B cell (primary cell): ENCODE measurements at regions not wholly inside any gene's neighbourhood (a gene's known extent, or its start where the extent isn't known, plus 50 kb on each side); places are given as distances from the start of the nearest gene placed in this dataset.

Experiments
- ATAC-seq: fragments of 200-7000 bp; cut with Tn5 transposase; one replicate; pipeline ENCODE4 v1.10.0; 2021; ENCODE audit warnings: low read depth, mild to moderate bottlenecking, moderate number of reproducible peaks, moderate library complexity
- CTCF ChIA-PET: fragments of 350-600 bp; sonication (Branson Sonifier 250); formaldehyde crosslinking; loops from one replicate; lab custom pipeline; 2021; ENCODE audit warnings: antibody characterized with exemption, inconsistent platforms; lab: Charles Lee
- POLR2A ChIA-PET: fragments of 350-600 bp; sonication (Branson Sonifier 250); formaldehyde crosslinking; loops from one replicate; lab custom pipeline; 2021; ENCODE audit warnings: antibody characterized with exemption; lab: Charles Lee
- DNase-seq: peaks from one replicate; pipeline ENCODE4 v3.0.0; 2013
- H2AFZ ChIP-seq: 2 replicates; pipeline ENCODE4 v1.6.1; 2012; ENCODE audit warnings: mild to moderate bottlenecking, low read depth, low read length; ENCODE audit not compliant: insufficient read depth, poor library complexity, severe bottlenecking
- H3K27ac ChIP-seq, 2 donors: 1 replicate in 1 of 2; 2 replicates in 1 of 2; pipeline ENCODE4 v1.5.1; 2012 to 2013; ENCODE audit warnings: low read length in 2 of 2, mild to moderate bottlenecking in 2 of 2, moderate library complexity in 1 of 2
- H3K27me3 ChIP-seq, 4 experiments: fragments of 200-600 bp in 1 of 4; sonication (generic) in 1 of 4; replicated peaks in 1 of 4; 1 replicate in 2 of 4; 2 replicates in 2 of 4; pipeline versions ENCODE4 v1.6.1 to v1.7.0; 2013 to 2016; ENCODE audit warnings: low read length in 3 of 4, mild to moderate bottlenecking in 2 of 4, mixed read lengths in 1 of 4, moderate library complexity in 1 of 4; ENCODE audit not compliant: insufficient read depth in 4 of 4, control insufficient read depth in 3 of 4; ENCODE audit errors: control extremely low read depth in 1 of 4
- H3K36me3 ChIP-seq, 2 experiments: replicated peaks in 1 of 2; 1 replicate in 1 of 2; 2 replicates in 1 of 2; pipeline versions ENCODE4 v1.6.1 to v1.7.1; 2013; ENCODE audit warnings: low read length in 1 of 2; ENCODE audit not compliant: insufficient read depth in 2 of 2, control insufficient read depth in 1 of 2; ENCODE audit errors: control extremely low read depth in 1 of 2, extremely low read depth in 1 of 2
- H3K4me1 ChIP-seq, 2 donors: fragments of 200-600 bp in 1 of 2; sonication (generic) in 1 of 2; 1 replicate in 1 of 2; 2 replicates in 1 of 2; pipeline versions ENCODE4 v1.5.1 to v1.6.1; 2013 to 2017; ENCODE audit warnings: low read length in 2 of 2; ENCODE audit not compliant: control insufficient read depth in 2 of 2, insufficient read depth in 2 of 2
- H3K4me2 ChIP-seq: replicated peaks from 2 replicates; pipeline ENCODE3; 2012; ENCODE audit warnings: mild to moderate bottlenecking, low read depth, low read length; ENCODE audit not compliant: poor library complexity, severe bottlenecking
- H3K4me3 ChIP-seq, 5 experiments: fragments of 200-600 bp in 1 of 5; sonication (generic) in 1 of 5; 1 replicate in 3 of 5; 2 replicates in 2 of 5; pipeline versions ENCODE4 v1.5.1 to v1.7.0; 2011 to 2016; ENCODE audit warnings: low read length in 4 of 5, mild to moderate bottlenecking in 4 of 5, low read depth in 2 of 5, control low read depth in 1 of 5, moderate library complexity in 1 of 5; ENCODE audit not compliant: insufficient read depth in 1 of 5; ENCODE audit errors: control extremely low read depth in 1 of 5, extremely low read depth in 1 of 5
- H3K79me2 ChIP-seq: fragments of 200-600 bp; sonication (generic); one replicate; pipeline ENCODE4 v1.6.0; 2016; ENCODE audit warnings: low read length; ENCODE audit not compliant: control insufficient read depth, insufficient read depth
- H3K9ac ChIP-seq: fragments of 200-600 bp; sonication (generic); 2 replicates; pipeline ENCODE4 v1.6.1; 2017; ENCODE audit warnings: mild to moderate bottlenecking, low read length, moderate library complexity
- H3K9me3 ChIP-seq, 3 donors: one replicate each; pipeline versions ENCODE4 v1.6.1 to v1.7.1; 2013; ENCODE audit warnings: low read length in 2 of 3; ENCODE audit not compliant: control insufficient read depth in 2 of 3, insufficient read depth in 1 of 3; ENCODE audit errors: control extremely low read depth in 1 of 3
- H4K20me1 ChIP-seq: 2 replicates; pipeline ENCODE4 v1.6.0; 2012; ENCODE audit warnings: mild to moderate bottlenecking, low read length; ENCODE audit not compliant: insufficient read depth, control insufficient read depth, poor library complexity, severe bottlenecking
- H3K27ac Mint-ChIP-seq: one replicate; pipeline ENCODE4 v1.8.0; 2021; ENCODE audit warnings: mixed read lengths
- H3K27me3 Mint-ChIP-seq: one replicate; pipeline ENCODE4 v1.8.0; 2021; ENCODE audit warnings: mixed read lengths
- H3K4me1 Mint-ChIP-seq: one replicate; pipeline ENCODE4 v1.8.0; 2021; ENCODE audit warnings: mixed read lengths
- H3K4me3 Mint-ChIP-seq: one replicate; pipeline ENCODE4 v1.8.0; 2021; ENCODE audit warnings: mixed read lengths
- H3K9me3 Mint-ChIP-seq: one replicate; pipeline ENCODE4 v1.8.0; 2022; ENCODE audit warnings: mixed read lengths; ENCODE audit not compliant: insufficient read depth
- CTCF ChIP-seq: fragments of 200-600 bp; IDR thresholded peaks from one replicate; pipeline ENCODE4 v1.8.0; 2022; ENCODE audit warnings: antibody characterized with exemption, mild to moderate bottlenecking
- EZH2 ChIP-seq: IDR thresholded peaks from 2 replicates; pipeline ENCODE4 v1.6.1; 2012; ENCODE audit warnings: borderline replicate concordance, low read depth, mild to moderate bottlenecking, moderate library complexity, low read length; ENCODE audit not compliant: insufficient read depth, poor library complexity, severe bottlenecking
- WGBS: methylation state at CpG from one replicate; pipeline ENCODE4 v1.1.5; 2013; ENCODE audit warnings: missing lambda C conversion rate; ENCODE audit not compliant: insufficient coverage; 5-methylcytosine and 5-hydroxymethylcytosine counted together
- intact Hi-C: fragments of 100-400 bp; cut with micrococcal nuclease; formaldehyde crosslinking; loops from one replicate; pipeline ENCODE4 v1.10.0; 2022

- Histone ChIP-seq H2AFZ (no peak overlapping the region), H3K4me3 (no peak overlapping the region), H4K20me1 (no peaks in the 10 kb centered on the region), H3K36me3 (no peaks in the 10 kb centered on the region), H3K27ac (no peak overlapping the region), H3K79me2 (no peaks in the 10 kb centered on the region), H3K4me2 (no peak overlapping the region), H3K9ac (no peak overlapping the region), H3K4me1 (no peaks in the 10 kb centered on the region), H3K9me3 (no peaks in the 10 kb centered on the region), H3K27me3 (no peaks in the 10 kb centered on the region)
- H3K9me3 Mint-ChIP-seq = no peaks in the 10 kb centered on the region
- no peaks in the 10 kb centered on the region for H3K27me3 Mint-ChIP-seq
- no peaks in the 10 kb centered on the region for H3K4me1 Mint-ChIP-seq
- WGBS = no CpG with 5 or more reads among the region's 3 CpGs
- H3K27ac Mint-ChIP-seq = no peak overlapping the region
- ATAC-seq (no peak), DNase-seq (no peak)
- ChIA-PET CTCF (no interaction called here), POLR2A (no interaction called here)
- intact Hi-C loops = no loop called here
- no peak for TF ChIP-seq EZH2
- TF ChIP-seq CTCF = no peak
- no peak overlapping the region for H3K4me3 Mint-ChIP-seq
Observed at GRCh38 chr4:164177153-164177552, 576.8 kb upstream of the SMIM31 start.

GRCh38 chr4:164177753-164178152 lies 576.2 kb upstream of the SMIM31 start:
- no peak overlapping the region for H3K4me2 ChIP-seq

More at GRCh38 chr4:164177753-164178152, 576.2 kb upstream of the SMIM31 start:
- H3K4me3 ChIP-seq = no peak overlapping the region
- ChIA-PET POLR2A (no interaction called here), CTCF (no interaction called here)
- H3K79me2 ChIP-seq = no peaks in the 10 kb centered on the region
- H3K27me3 ChIP-seq = no peaks in the 10 kb centered on the region
- no peaks in the 10 kb centered on the region for H4K20me1 ChIP-seq
- no peaks in the 10 kb centered on the region for H3K9me3 ChIP-seq
- H3K27me3 Mint-ChIP-seq = no peaks in the 10 kb centered on the region
- no peak overlapping the region for H3K4me3 Mint-ChIP-seq
- no peak for DNase-seq
- no peak overlapping the region for H3K27ac Mint-ChIP-seq
- no peak for ATAC-seq
- no peak overlapping the region for H2AFZ ChIP-seq
- intact Hi-C loops = no loop called here
- no CpG with 5 or more reads among the region's 1 CpG for WGBS
- H3K27ac ChIP-seq = no peak overlapping the region
- no peak for TF ChIP-seq CTCF
- TF ChIP-seq EZH2 = no peak
- H3K9me3 Mint-ChIP-seq = no peaks in the 10 kb centered on the region
- H3K4me1 ChIP-seq = no peaks in the 10 kb centered on the region
- H3K36me3 ChIP-seq = no peaks in the 10 kb centered on the region
- no peak overlapping the region for H3K9ac ChIP-seq
- H3K4me1 Mint-ChIP-seq = no peaks in the 10 kb centered on the region
